Kidney (tissue), 13 donors: ENCODE measurements at regions not wholly inside any gene's neighbourhood (a gene's known extent, or its start where the extent isn't known, plus 50 kb on each side); places are given as distances from the start of the nearest gene placed in this dataset.
A peak's percentile ranks its signal among the peaks of the same experiment; 100 is the strongest.

Experiments
- DNase-seq, 5 donors: peaks; one replicate each; pipeline ENCODE4 v3.0.0-alpha.2; 2013 to 2020
- FAIRE-seq: peaks from 2 replicates; lab custom pipeline; 2012; peaks lifted over from hg19 to GRCh38; lab: Jason Lieb, UNC
- H3K27ac ChIP-seq, 2 donors: one replicate each; pipeline ENCODE4 v1.7.0; 2013; ENCODE audit warnings: low read depth in 2 of 2, low read length in 2 of 2, inconsistent platforms in 1 of 2
- H3K27me3 ChIP-seq: one replicate; pipeline ENCODE4 v1.7.1; 2013; ENCODE audit warnings: low read length, inconsistent platforms; ENCODE audit not compliant: control insufficient read depth, insufficient read depth
- H3K36me3 ChIP-seq, 3 donors: one replicate each; pipeline versions ENCODE4 v1.7.0 to v1.7.1; 2013; ENCODE audit warnings: low read length in 3 of 3, control low read depth in 1 of 3, inconsistent platforms in 1 of 3; ENCODE audit not compliant: insufficient read depth in 3 of 3, control insufficient read depth in 2 of 3
- H3K4me1 ChIP-seq, 3 donors: one replicate each; pipeline versions ENCODE4 v1.7.0 to v1.7.1; 2013; ENCODE audit warnings: low read length in 3 of 3, inconsistent platforms in 1 of 3, low read depth in 1 of 3; ENCODE audit not compliant: control insufficient read depth in 2 of 3, insufficient read depth in 2 of 3
- H3K4me3 ChIP-seq, 3 donors: one replicate each; pipeline versions ENCODE4 v1.7.0 to v1.8.1; 2013; ENCODE audit warnings: low read length in 3 of 3, control low read depth in 1 of 3, inconsistent platforms in 1 of 3
- H3K9ac ChIP-seq, 3 donors: one replicate each; pipeline versions ENCODE4 v1.7.0 to v1.7.1; 2013; ENCODE audit warnings: low read length in 3 of 3, control low read depth in 1 of 3, inconsistent platforms in 1 of 3
- H3K9me3 ChIP-seq, 3 donors: one replicate each; pipeline versions ENCODE4 v1.7.0 to v1.7.1; 2013; ENCODE audit warnings: low read length in 3 of 3, control low read depth in 1 of 3, inconsistent platforms in 1 of 3; ENCODE audit not compliant: control insufficient read depth in 2 of 3, insufficient read depth in 1 of 3
- intact Hi-C: fragments of 100-400 bp; cut with DNase I; formaldehyde crosslinking; loops from one replicate; pipeline ENCODE4 v1.11.1; 2022
- TF ChIP-seq, protein P1 (sequence below): IDR thresholded peaks from 3 replicates; pipeline ENCODE4 v1.5.1; 2012; ENCODE audit warnings: mild to moderate bottlenecking, moderate library complexity, borderline replicate concordance; ENCODE audit not compliant: insufficient read depth; ENCODE audit errors: extremely low read depth
- donor health status: control.
- donor health status: control.
- donor health status: control.
- donor health status: control.
- donor health status: control.
- donor health status: DM: yes; HTN: yes; CAD: no.
- donor health status: Normal renal cell carcinoma (clear cell type).

DNA sequence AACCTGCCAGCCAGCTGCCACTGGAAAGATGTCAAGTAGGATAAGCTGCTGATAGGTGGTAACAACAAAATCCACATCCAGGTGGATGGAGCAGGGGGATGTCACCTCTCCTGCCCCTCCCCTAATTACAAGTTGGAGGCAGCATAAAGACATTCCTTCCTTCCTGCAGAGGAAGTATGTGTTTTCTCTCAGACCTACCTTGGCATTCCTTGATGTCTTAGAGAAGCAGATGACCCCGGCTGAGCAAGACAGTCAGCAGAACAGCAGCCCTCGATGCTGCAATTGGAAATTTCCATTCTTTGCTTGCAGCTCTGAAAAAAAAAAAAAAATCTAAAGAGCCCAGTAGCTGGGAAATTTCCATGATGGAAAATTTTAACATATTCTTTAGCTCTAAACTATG lies 137.5 kb upstream of the MKLN1 start:
- Histone ChIP-seq H3K9me3 (no peaks in the 10 kb centered on the region), H3K36me3 (no peaks in the 10 kb centered on the region), H3K4me3 (no peak overlapping the region), H3K4me1 (no peaks in the 10 kb centered on the region), H3K27ac (no peak overlapping the region), H3K9ac (no peak overlapping the region), H3K27me3 (no peaks in the 10 kb centered on the region)
- TF ChIP-seq, protein P1, sequence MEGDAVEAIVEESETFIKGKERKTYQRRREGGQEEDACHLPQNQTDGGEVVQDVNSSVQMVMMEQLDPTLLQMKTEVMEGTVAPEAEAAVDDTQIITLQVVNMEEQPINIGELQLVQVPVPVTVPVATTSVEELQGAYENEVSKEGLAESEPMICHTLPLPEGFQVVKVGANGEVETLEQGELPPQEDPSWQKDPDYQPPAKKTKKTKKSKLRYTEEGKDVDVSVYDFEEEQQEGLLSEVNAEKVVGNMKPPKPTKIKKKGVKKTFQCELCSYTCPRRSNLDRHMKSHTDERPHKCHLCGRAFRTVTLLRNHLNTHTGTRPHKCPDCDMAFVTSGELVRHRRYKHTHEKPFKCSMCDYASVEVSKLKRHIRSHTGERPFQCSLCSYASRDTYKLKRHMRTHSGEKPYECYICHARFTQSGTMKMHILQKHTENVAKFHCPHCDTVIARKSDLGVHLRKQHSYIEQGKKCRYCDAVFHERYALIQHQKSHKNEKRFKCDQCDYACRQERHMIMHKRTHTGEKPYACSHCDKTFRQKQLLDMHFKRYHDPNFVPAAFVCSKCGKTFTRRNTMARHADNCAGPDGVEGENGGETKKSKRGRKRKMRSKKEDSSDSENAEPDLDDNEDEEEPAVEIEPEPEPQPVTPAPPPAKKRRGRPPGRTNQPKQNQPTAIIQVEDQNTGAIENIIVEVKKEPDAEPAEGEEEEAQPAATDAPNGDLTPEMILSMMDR: no peak
- intact Hi-C loops: no loop called here
- FAIRE-seq: no peak
- no peak for DNase-seq

DNA sequence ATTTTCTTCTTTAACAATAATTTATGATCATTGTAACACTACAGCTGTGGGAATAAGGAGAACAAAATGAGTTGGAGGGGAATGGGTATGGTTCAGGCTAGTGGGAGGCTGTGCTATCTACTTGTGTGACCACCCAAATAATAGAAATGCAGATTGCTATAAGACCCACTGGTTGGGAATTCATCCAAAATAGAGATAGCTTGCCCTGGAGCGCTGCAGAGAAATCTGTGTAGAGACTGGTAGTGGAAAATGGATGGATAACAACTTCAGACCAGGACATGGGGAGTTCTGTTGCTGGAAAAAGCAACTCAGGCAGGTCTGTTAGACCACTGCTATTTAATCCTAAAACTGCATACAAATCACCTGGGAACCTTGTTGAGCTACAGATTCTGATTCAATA lies 137.1 kb upstream of the MKLN1 start:
- DNase-seq (no peak), FAIRE-seq (no peak)
- no peaks in the 10 kb centered on the region for H3K4me1 ChIP-seq
- no peaks in the 10 kb centered on the region for H3K36me3 ChIP-seq
- TF ChIP-seq, protein P1: no peak
- no peak overlapping the region for H3K27ac ChIP-seq
- H3K9ac ChIP-seq: no peak overlapping the region
- no peaks in the 10 kb centered on the region for H3K27me3 ChIP-seq
- no peak overlapping the region for H3K4me3 ChIP-seq
- intact Hi-C loops: no loop called here
- no peaks in the 10 kb centered on the region for H3K9me3 ChIP-seq

DNA sequence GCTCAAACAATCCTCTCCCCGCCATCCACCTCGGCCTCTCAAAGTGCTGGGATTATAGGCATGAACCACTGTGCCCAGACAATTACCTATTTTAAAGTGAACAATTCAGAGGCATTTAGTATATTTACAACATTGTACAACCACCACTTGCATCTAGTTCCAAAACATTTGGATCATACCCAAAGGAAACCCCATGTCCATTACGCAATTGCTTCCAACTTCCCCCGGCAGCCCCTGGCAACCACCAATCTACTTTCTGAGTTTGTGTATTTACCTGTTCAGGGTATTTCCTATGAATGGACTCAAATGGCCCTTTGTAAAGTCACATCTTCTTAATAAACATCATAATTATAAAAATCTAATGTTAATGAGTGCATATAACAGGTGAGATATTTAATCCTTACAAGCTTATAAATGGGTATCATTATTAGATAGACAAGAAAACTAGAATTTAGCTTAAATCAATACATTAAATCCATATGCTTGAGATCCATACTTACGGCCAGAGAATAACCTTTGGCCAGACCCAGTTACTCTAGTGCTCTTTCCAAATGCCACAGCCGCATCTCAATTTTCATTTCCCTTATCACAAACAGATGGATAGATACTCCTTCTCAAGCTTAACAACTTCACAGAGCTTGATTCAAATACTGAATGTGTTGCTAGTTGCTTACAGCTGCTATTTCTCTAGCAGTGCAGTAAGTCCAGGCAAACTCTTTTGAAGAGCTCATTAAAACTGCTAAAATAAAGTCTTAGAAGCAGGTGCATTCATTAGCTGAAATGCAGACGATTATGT lies 133.4 kb upstream of the MKLN1 start:
- no peaks in the 10 kb centered on the region for H3K9me3 ChIP-seq
- intact Hi-C loops: no loop called here
- no peak for DNase-seq
- no peak overlapping the region for H3K27ac ChIP-seq
- no peaks in the 10 kb centered on the region for H3K4me1 ChIP-seq
- FAIRE-seq: no peak
- H3K9ac ChIP-seq: no peak overlapping the region
- no peaks in the 10 kb centered on the region for H3K36me3 ChIP-seq
- no peaks in the 10 kb centered on the region for H3K27me3 ChIP-seq
- H3K4me3 ChIP-seq: no peak overlapping the region
- TF ChIP-seq, protein P1: no peak

DNA sequence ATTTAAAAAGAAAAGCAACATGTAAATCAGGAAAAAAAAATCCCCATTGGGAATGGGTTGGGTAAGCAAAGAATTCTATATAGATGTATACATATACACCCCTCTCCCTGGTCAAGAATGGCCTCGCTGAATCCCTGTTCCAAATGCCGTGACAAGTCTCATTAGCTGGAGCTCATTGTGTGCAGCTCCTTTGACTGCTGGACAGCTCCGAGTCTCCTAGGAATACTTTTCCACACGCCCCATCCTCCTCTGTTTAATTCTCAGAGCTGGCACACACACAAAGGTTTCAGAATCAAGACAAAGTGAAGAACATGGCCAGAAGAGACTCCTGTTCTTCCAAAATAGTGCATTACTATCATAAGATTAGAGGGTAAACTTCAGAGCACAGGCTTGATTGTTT lies 130.9 kb upstream of the MKLN1 start:
- FAIRE-seq (no peak), DNase-seq (peak in 3 of 5 donors; percentile 32 to 81 (median 75))
- intact Hi-C loops: no loop called here
- Histone ChIP-seq H3K4me1 (no peaks in the 10 kb centered on the region), H3K9ac (no peak overlapping the region), H3K9me3 (no peaks in the 10 kb centered on the region), H3K4me3 (no peak overlapping the region), H3K27ac (no peak overlapping the region), H3K27me3 (no peaks in the 10 kb centered on the region), H3K36me3 (no peaks in the 10 kb centered on the region)
- TF ChIP-seq, protein P1: no peak
